ENCODE measurements at regions not wholly inside any gene's neighbourhood (a gene's known extent, or its start where the extent isn't known, plus 50 kb on each side); places are given as distances from the start of the nearest gene placed in this dataset.

- H3K18ac ChIP-seq (ENCODE audit: insufficient read length, low read depth, low read length): no peak overlapping the region
- H3K79me1 ChIP-seq (ENCODE audit: insufficient read depth, low read depth, low read length, poor library complexity, severe bottlenecking): no peaks in the 10 kb centered on the region
- no peak overlapping the region for H3T11ph ChIP-seq (ENCODE audit: low read length)
- H3K4me1 Mint-ChIP-seq: peaks cover 24 to 31% of the 10 kb centered on the region in 2 experiments
- no peak overlapping the region for H3K27ac ChIP-seq (ENCODE audit: insufficient read length, low read depth, low read length)
- H3K27me3 Mint-ChIP-seq (ENCODE audit: low read depth): peaks cover 69% of the 10 kb centered on the region
- H3K4me2 ChIP-seq (ENCODE audit: insufficient read depth, insufficient read length, low read length): no peak overlapping the region
- H2BK20ac ChIP-seq (ENCODE audit: low read depth, low read length, poor library complexity, severe bottlenecking): no peak overlapping the region
- peak; percentile 23 for DNase-seq
- no peak overlapping the region for H2AK5ac ChIP-seq (ENCODE audit: insufficient read length, low read length)
- H3K4me3 Mint-ChIP-seq: no peak overlapping the region
- H4K5ac ChIP-seq (ENCODE audit: insufficient read length, low read depth, low read length): no peak overlapping the region
- H3K23me2 ChIP-seq (ENCODE audit: insufficient read length, low read depth, low read length, poor library complexity, severe bottlenecking): no peaks in the 10 kb centered on the region
- TF ChIP-seq CTCF (conservative IDR thresholded peaks at IDR 0.05): no peak
- no peak overlapping the region for H3K9ac ChIP-seq (ENCODE audit: extremely low read depth, insufficient read length, low read length)
- H3K4ac ChIP-seq (ENCODE audit: low read depth, low read length): no peak overlapping the region
- no peak overlapping the region for H2BK5ac ChIP-seq (ENCODE audit: insufficient read length, low read length)
- H3K27me3 ChIP-seq (ENCODE audit: insufficient read depth, low read length): no peaks in the 10 kb centered on the region
- H3K9me3 ChIP-seq (ENCODE audit: control insufficient read depth, low read depth, low read length): peaks cover 4% of the 10 kb centered on the region
- no peak overlapping the region for H3K27ac Mint-ChIP-seq
- no peaks in the 10 kb centered on the region for H4K20me1 ChIP-seq (ENCODE audit: control insufficient read depth, insufficient read depth, insufficient read length)
- H3K4me1 ChIP-seq (ENCODE audit: insufficient read depth, low read length): no peaks in the 10 kb centered on the region
- H4K91ac ChIP-seq (ENCODE audit: insufficient read length, low read depth, low read length): no peak overlapping the region
- H2BK120ac ChIP-seq (ENCODE audit: low read depth, low read length, poor library complexity, severe bottlenecking): no peak overlapping the region
- no peak overlapping the region for H2BK15ac ChIP-seq (ENCODE audit: low read depth, low read length)
- H3K79me2 ChIP-seq (ENCODE audit: insufficient read depth, low read length): no peaks in the 10 kb centered on the region
- no CpG with 5 or more reads among the region's 42 CpGs for WGBS (ENCODE audit: extremely low coverage, insufficient read length, low lambda C conversion rate)
- H3K23ac ChIP-seq (ENCODE audit: insufficient read length, low read depth, low read length): no peak overlapping the region
- H3K36me3 Mint-ChIP-seq (ENCODE audit: insufficient read depth in 1 of 3, low read depth in 3 of 3): peaks cover 0 to 14% (median 8%) of the 10 kb centered on the region in 3 experiments; a peak in 5 of 7 replicates
- no peak overlapping the region for H4K8ac ChIP-seq (replicated peaks; ENCODE audit: insufficient read length, low read depth, low read length)
- no peak overlapping the region for H3K14ac ChIP-seq (ENCODE audit: insufficient read depth, low read length)
- H2BK12ac ChIP-seq (ENCODE audit: insufficient read length, low read depth, low read length): no peak overlapping the region
- H2AFZ ChIP-seq (ENCODE audit: low read length): no peak overlapping the region
- peaks cover 14 to 16% of the 10 kb centered on the region in 2 experiments for H3K9me3 Mint-ChIP-seq
- no peak overlapping the region for H3K56ac ChIP-seq (ENCODE audit: insufficient read length, low read depth, low read length)
Measured at GRCh38 chr7:157468221-157469111, 131.7 kb downstream of the DNAJB6 start.

Data from H9 (cell line).